ENCODE measurements at regions not wholly inside any gene's neighbourhood (a gene's known extent, or its start where the extent isn't known, plus 50 kb on each side); places are given as distances from the start of the nearest gene placed in this dataset.

GRCh38 chr21:28200726-28201125 lies 792.0 kb downstream of the LTN1 start:
- no peak overlapping the region for H3K4me3 ChIP-seq
- no peak for DNase-seq (ENCODE audit: low spot score)
- H3K36me3 ChIP-seq = no peaks in the 10 kb centered on the region
- no peak overlapping the region for H3K27ac ChIP-seq
- H3K4me1 ChIP-seq = no peaks in the 10 kb centered on the region
- no peaks in the 10 kb centered on the region for H3K27me3 ChIP-seq
- H3K9me3 ChIP-seq = no peaks in the 10 kb centered on the region
- no peak for TF ChIP-seq CTCF (IDR thresholded peaks at IDR 0.05)

GRCh38 chr21:28196981-28197380 lies 795.7 kb downstream of the LTN1 start:
- Histone ChIP-seq H3K27me3 (no peaks in the 10 kb centered on the region), H3K36me3 (no peaks in the 10 kb centered on the region), H3K4me3 (no peak overlapping the region), H3K4me1 (no peaks in the 10 kb centered on the region), H3K9me3 (no peaks in the 10 kb centered on the region), H3K27ac (no peak overlapping the region)
- TF ChIP-seq CTCF (IDR thresholded peaks at IDR 0.05) = no peak
- DNase-seq (ENCODE audit: low spot score) = no peak

- TF ChIP-seq CTCF (IDR thresholded peaks at IDR 0.05) = no peak
Observed at GRCh38 chr21:28193189-28193588, 799.5 kb downstream of the LTN1 start.

GRCh38 chr21:28186604-28187003 lies 806.1 kb downstream of the LTN1 start:
- no peaks in the 10 kb centered on the region for H3K36me3 ChIP-seq
- no peak overlapping the region for H3K4me3 ChIP-seq
- H3K27ac ChIP-seq = no peak overlapping the region
- no peak for DNase-seq (ENCODE audit: low spot score)
- H3K4me1 ChIP-seq = no peaks in the 10 kb centered on the region
- TF ChIP-seq CTCF (IDR thresholded peaks at IDR 0.05) = no peak
- H3K9me3 ChIP-seq = no peaks in the 10 kb centered on the region
- no peaks in the 10 kb centered on the region for H3K27me3 ChIP-seq

More at GRCh38 chr21:28193189-28193588, 799.5 kb downstream of the LTN1 start:
- Histone ChIP-seq H3K36me3 (no peaks in the 10 kb centered on the region), H3K4me3 (no peak overlapping the region), H3K27ac (no peak overlapping the region), H3K27me3 (no peaks in the 10 kb centered on the region), H3K4me1 (no peaks in the 10 kb centered on the region), H3K9me3 (no peaks in the 10 kb centered on the region)
- no peak for DNase-seq (ENCODE audit: low spot score)

GRCh38 chr21:28181730-28182129 lies 810.9 kb downstream of the LTN1 start:
- H3K27ac ChIP-seq = no peak overlapping the region
- DNase-seq (ENCODE audit: low spot score) = no peak
- H3K4me3 ChIP-seq = no peak overlapping the region
- no peaks in the 10 kb centered on the region for H3K9me3 ChIP-seq
- H3K4me1 ChIP-seq = no peaks in the 10 kb centered on the region
- no peaks in the 10 kb centered on the region for H3K27me3 ChIP-seq
- H3K36me3 ChIP-seq = no peaks in the 10 kb centered on the region
- no peak for TF ChIP-seq CTCF (IDR thresholded peaks at IDR 0.05)

GRCh38 chr21:28179136-28179535 lies 813.5 kb downstream of the LTN1 start:
- no peak overlapping the region for H3K27ac ChIP-seq
- H3K27me3 ChIP-seq = no peaks in the 10 kb centered on the region
- no peak for DNase-seq (ENCODE audit: low spot score)
- H3K4me3 ChIP-seq = no peak overlapping the region
- no peak for TF ChIP-seq CTCF (IDR thresholded peaks at IDR 0.05)
- no peaks in the 10 kb centered on the region for H3K36me3 ChIP-seq
- no peaks in the 10 kb centered on the region for H3K4me1 ChIP-seq
- no peaks in the 10 kb centered on the region for H3K9me3 ChIP-seq
